CD4-positive, alpha-beta T cell treated with Interleukin-15 for 4 hours (primary cell): ENCODE measurements at regions not wholly inside any gene's neighbourhood (a gene's known extent, or its start where the extent isn't known, plus 50 kb on each side); places are given as distances from the start of the nearest gene placed in this dataset.

Experiments used
- DNase-seq: peaks from one replicate; pipeline ENCODE4 v3.0.0-alpha.2; 2020; ENCODE audit warnings: low spot score

DNA sequence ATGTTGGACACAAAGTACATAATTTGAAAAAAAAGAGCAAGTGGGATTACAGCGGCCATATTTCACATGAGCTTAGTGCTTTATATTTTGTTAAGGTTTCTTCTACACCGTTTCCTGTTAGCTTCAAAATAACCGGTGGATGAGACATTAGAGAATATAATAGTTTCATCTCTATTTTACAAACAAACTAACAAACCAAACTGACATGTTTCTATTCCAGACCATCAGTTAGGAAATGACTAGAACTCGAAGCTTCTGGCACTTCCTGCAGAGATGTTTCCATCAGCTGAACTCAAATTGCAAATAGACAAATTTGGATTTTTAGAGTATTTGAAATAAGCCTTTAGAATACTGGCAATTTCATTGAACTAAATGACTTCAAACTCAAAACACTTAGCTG, 86.5 kb downstream of the MTRR start:
- DNase-seq, result no peak

DNA sequence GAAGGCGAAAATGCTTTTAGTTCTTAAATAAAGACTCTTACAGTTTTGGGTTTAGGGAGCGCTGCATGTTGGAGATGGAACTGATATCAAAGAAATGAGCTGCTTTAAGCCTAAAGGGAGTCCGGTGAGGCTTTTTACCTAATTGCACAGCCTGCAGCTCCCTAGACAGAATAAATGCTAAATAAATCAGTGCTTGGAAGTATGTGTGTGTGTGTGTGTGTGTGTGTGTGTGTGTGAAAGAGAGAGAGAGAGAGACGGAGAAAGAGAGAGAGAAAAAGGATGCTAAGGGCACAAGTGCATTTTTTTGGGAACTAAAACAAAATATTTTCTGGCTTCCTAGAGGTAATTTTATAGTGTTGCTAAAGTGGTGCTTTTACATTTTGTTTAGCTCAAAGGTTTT, 88.4 kb downstream of the MTRR start:
- DNase-seq, result no peak

DNA sequence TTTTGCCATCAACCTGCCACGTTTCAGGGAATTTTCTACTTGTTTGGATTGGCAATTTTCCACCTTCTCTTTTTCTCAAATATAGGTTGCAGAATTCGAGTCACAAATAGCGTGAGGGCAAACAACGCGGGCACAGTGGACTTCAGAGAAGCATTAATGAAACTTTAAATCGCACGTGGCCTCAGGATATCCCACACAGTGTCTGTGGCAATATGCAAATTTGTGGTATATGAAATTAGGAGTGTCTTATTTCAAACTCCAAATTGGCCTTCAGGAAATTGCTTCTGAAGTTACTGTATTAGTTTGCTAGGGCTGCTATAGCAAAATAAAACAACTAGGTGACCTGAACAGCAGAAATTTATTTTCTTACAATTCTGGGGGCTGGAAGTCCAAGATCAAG, 91.2 kb downstream of the MTRR start:
- no peak for DNase-seq

DNA sequence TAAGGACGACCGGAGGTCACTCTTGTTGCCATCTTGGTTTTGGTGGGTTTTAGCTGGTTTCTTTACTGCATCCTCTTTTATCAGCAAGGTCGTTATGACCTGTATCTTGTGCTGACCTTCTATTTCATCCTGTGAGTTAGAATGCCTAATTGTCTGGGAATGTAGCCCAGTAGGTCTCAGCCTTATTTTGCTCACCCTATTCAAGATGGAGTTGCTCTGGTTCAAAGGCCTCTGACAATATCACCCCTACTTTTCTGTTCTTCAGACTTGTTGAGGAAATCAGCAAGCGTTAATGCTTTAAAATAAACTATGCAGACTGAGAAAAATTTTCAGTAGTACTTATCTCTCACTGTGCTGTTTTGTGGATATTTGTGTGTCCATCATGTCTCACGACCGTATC, 92.6 kb downstream of the MTRR start:
- DNase-seq, result no peak

DNA sequence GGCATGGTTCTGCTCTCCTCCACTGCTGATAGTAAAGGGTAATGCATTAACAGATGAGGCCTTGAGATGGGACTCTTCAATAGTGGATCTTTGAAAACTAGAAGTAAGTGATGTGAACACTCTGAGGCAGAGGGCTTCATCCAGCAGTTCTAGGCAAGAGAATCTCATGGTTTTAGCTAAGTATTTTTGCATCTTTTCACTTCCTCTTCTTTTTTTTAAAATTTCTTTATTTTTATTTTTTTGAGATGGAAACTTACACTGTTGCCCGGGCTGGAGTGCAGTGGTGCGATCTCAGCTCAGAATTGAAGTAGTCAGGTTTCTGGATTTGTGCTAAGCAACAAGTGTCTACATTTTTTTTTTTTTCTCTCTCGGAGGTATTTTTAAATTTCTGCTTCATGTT, 101.9 kb downstream of the MTRR start:
- DNase-seq, result no peak

DNA sequence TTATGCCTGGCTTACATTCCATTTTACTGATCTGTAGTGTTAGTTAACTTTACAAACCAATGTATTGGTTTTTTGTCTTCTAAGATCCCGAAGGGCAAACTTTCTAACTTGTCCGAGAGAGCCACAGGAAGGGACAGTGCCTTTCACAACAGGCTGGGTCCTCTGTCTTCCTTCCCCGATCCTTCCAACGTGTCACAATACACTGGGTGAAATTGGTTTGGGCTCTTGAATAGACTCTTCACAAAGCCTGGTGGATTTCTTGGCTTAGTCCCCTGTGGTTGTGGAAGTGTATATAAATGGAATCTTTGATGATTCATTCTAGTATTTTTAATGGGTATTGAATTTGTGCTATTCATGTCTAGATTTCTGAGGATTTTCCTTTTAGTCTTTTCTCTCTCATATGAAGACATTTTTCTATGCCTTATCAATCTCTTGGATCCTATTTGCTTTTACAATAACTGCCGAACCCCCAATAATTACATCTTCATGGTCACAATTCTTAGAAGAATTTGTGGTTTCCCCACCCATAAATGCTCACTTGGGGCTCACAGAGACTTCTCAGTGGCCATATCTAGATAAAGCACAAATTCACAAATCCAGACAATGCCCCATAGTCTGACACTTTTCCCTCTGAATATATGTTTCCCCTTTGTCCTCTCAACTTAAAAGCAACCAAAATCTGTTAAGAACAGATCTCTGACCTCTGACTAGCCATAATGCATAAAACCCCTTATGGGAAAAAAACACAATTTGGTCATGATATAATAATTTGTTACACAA, 107.7 kb downstream of the MTRR start:
- no peak for DNase-seq

DNA sequence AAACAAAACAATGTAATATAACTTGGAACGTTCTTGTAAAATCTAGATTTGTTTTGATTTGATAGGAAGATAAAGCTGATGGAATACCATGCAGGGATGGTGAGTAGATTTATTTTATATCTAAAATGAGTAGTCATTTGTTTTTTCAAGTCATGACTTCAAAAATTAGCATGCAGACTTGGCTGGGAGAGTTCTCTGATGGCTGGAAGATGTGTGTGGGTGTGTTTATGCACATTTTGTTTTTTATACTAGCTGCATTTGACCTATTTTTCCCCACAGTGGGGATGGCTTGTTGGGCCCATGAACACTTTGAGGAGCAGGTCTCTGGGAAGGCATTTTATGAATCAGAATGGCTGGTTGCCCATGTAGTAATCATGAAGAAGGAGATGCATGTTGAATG, 109.2 kb downstream of the MTRR start:
- DNase-seq, result no peak

DNA sequence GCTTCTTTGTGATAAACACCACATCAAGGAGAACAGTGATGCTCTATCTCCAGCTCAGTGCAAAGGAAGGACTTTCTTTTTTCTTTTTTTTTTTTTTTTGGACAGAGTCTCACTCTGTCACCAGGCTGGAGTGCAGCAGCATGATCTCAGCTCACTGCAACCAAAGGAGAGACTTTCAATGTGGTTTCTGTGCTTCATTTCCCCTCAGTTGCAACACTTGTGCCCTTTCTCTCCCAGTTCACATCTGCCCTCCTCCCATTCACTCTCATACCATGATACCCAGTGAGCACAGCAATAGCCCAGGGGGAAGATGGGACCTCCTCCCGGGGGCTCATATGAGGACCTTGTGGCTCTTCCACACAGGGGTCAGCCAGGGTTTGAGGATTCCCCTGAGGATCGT, 110.0 kb downstream of the MTRR start:
- no peak for DNase-seq

DNA sequence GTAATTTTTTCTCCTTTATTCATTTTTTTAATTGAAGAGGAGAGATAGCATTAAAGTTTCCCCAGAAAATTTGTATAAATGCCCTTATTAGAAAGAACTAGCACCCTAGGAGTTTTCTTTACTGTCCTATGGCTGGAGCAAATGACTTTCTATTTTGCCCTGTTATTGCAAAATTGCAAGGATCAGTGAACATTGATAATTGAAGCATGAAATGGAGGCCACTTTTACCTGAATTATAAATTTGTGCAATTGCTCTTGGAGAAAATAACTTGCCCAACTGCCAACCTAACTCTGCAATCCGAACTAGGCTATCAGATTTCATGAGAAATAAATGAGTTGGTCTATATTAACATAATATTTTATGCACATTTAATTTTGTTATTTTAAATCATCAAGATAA, 111.9 kb downstream of the MTRR start:
- DNase-seq, result no peak

DNA sequence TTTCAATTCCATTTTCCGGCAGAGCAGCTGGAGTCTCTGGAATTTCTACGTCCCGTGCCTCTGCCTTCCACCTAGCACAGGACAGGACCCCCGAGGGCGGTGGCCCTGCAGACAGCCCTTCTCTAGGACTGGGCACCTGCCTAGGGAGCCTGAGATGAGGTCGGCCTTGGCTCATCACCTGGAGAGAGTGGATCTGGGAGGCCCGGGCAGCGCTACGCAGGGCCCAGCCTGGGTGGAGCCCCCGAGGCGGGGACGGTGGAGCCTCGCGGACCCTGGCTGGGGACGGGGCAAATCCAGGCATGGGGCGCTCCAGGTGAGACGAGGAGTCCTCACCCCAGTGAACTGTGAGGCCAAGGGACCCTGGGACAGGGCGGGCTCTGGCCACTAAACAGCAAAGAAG, 114.5 kb downstream of the MTRR start:
- no peak for DNase-seq

DNA sequence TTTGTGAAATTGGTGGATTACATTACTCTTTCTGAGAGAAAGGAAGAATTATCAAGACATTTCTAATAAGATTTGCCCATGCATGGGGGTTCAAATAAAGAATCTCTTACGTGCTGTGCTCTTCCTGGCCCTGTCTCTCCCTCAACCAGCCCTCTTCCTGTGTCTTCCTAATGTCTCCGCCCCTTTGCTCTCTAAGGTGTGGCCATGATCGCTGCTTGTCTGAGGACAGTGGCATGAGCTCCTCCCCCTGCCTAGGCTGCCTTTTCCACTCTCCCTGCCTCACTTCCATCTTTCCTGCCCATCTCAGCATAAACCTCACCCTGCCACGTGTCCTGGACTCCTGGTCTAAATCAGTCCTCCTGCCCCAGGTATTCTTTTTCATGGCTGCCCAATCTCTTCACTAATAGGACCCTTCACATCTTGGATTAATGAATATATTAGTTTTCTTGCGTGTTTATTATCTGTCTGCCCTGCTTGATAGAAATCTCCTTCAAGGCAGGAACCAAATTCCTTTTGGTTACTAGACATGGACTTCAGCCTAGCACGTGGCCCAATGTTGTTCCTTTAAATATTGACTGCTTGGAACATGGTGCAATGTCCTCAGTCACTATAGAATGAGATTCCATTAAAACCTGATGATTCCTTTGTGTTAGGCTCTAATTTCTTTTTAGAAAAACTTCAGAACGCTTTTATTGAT, 122.3 kb downstream of the MTRR start:
- DNase-seq, result no peak

DNA sequence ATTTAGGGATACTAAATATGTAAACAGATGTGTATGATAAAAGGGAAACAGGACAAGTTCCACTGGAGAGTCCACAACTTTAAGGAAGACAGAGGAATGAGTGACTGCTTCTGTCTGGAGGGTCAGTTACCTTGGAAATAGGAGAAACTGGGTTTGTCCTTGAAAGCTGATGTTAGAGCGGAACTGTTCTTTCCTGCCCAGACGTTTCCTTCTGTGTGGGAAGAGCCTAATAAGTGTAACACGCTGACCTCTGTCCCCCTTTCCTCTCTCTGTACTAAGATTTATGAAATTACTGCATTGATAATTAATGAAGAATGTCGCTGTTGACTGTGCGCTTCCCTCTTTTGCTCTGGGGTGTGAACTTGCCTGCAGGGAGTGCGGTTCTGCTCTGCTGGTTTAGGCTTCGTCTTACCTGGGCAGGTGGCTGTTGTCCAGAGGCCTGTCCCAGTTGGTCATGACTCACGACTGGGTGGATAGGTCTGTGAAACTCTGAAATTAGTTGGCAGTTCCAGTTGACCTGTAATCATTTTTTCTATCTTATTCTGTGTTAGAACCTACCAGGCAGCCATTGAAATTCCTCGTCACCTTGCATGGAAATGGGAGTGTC, 126.8 kb downstream of the MTRR start:
- DNase-seq, result no peak

DNA sequence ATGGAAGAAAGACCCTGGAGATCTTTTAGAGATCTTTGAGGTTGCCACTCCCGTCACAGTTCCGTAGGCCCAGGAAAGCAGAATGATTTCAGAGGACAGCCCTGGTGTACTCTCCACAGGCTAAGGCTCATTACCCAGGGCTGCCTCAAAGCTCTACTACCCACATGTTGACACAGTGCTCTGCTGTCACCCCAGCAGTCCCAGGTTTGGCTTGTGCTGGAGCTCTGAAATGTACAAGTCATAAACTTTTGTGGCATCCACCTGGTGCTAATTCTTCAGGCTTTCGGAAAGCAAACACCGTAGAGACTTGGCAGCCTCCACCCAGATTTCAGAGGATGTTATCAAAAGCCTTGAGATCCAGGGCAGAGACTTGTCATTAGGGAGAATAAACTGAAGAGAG, 136.5 kb downstream of the MTRR start:
- DNase-seq, result no peak

DNA sequence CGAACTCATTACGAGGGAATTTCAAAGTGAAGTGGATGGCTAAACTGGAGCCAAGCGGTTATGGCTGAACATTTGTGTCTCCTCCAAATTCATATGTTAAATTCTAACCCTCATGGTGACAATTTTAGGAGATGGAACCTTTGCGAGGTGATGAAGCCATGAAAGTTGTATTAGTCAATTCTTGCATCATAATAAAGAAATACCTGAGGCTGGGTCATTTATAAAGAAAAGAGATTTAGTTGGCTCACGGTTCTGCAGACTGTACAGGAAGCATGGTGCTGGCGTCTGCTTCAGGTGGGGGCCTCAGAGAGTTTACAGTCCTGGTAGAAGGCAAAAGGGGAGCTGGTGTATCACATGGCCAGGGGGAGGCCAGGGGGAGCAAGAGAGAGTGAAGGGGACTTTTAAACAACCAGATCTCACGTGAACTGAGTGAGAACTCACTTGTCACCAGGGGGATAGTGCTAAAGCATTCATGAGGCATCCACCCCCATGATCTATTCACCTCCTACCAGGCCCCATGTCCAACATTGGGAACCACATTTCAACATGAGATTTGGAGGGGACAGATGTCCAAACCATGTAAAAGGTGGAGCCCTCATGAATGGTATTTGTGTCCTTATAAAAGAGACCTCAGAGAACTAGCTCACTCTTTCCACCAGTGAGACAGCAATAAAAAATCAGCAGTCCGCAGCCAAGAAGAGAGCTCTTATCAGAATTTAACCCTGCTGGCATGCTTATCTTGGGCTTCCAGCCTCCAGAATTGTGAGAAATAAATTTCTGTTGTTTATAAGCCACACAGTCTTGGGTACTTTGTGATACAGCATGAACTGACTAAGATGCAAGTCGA, 143.4 kb downstream of the MTRR start:
- DNase-seq, result no peak

DNA sequence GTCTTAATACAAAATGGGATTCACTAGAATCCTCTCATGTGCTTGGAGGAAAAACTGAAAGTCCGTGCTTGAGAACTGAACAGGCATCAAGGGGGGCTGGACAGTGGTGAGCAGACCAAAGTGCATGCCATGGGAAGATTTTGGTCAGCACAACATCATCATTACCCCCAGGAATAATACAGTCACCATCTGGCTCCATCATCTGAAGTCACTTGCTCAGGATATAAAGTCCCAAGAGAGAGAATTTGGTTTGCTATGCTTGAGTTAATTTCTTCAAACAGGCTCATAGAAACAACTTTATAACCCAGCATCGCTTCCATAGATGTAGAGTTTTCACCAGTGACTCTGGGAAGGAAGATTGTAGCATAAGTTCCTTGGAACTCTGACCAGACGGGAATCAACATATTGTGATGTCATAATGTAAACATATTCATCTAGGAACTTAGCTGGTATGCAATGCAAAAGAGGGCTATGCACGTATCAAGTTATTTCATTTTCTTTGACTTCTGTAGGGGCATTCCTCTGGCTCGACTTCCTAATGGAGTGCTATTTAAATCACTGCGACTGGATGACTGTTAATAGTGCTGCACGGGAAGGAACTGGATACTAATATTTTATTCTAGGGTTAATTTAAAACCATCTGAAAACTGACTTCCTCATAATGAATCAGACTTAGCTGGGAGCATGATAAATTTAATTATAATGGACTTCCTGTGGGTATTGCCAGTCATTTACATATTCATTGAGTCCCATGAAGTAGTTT, 145.2 kb downstream of the MTRR start:
- no peak for DNase-seq

DNA sequence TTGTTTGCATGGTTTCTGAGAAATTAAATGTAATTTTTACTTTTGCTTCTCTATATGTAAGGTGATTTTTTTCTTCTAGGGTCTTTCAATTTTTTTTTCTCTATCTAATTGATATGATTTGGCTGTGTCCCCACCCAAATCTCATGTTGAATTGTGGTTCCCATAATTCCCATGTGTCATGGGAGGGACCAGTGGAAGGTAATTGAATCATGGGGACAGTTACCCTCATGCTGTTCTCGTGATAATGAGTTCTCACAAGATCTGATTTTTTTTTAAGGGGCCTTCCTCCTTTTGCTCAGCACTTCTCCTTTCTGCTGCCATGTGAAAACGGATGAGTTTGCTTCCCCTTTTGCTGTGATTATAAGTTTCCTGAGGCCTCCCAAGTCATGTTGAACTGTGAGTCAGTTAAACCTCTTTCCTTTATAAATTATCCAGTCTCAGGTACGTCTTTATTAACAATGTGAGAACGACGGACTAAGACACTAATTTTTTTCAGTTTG, 150.8 kb downstream of the MTRR start:
- DNase-seq, result no peak

DNA sequence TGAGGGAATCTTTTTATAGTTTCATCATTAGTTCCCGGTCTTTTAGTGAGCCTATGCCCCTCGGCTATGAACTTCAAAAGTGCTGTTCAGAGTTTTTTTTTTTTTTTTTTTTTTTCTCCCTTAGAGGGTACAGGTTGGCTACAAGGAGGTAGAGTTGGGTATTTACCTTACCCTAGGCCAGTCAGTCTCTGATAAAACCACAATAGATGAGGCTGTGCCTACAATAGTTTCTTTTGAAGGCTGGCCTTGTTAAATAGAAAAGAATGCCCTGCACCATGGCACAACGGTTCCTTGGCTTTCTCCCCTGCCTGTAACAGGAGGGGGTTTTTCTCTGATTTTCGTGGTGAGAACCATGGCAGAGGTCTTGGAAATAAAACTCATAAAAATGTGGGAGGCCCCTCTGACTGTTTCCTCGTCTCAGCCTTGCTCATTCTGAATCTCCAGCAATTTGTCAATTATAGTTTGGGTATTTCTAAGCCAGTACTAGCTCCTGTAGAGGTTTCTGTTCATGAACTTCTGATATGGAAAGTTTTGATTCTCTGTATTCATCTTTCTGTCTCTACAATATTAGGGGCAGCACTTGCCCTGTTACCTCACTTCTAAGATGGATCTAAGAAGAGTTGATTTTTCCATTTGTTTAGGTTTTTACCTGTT, 152.0 kb downstream of the MTRR start:
- DNase-seq, result no peak

DNA sequence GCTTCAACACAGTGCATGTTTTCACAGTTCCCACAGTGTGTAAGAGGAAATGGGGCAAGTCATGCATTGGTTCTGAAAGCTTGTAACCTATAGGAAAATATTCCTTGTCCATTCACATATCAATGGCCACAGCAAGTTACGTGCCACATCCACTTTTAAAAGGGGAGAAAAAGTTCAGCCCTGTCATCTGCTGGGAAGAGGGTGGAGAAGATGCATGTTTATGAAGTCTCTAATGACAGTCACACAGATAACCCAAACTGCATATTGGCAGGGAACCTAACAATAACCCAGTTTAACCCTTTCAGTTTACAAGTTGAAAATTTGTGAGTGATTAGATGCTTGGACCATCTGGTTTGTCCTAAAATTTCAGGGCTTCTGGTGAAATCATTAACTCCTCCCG, 159.3 kb downstream of the MTRR start:
- no peak for DNase-seq

DNA sequence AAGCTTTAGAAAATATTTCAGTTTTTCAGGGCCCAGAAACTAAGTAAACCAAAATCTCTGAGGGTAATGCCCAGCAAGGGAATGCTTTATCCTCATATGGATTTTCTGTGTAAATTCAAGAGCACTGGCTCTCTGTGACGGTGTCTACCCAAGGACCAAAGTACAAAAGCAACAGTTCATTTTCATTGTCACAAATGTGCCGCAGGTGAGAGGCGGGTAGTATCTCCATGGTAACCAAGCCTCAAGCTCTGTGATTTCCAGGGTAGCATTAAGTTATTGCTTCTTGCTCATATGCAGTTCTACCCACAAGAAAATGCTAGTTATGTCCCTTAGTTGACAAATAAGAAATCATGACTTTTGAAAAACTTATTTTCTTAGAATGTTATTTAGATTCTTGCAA, 164.3 kb downstream of the MTRR start:
- no peak for DNase-seq

DNA sequence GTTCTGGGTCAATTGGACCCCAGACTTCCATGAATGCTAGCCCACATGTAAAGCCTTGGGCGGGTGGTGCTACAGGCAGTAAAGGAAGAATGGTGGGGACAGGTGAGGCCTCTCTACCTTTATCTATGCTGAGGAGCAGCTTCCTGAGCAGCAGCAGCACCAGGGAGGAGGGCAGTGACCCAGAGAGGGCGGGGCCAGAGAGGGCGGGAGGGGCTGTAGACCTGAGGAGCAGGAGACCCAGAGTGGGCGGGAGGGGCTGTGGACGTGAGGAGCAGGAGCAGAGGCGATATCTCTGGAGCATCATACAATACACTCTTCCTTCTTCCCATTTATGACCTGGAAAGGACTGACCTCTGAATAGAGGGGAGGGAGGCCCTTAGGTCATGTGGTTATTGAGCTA, 165.9 kb downstream of the MTRR start:
- DNase-seq, result no peak

DNA sequence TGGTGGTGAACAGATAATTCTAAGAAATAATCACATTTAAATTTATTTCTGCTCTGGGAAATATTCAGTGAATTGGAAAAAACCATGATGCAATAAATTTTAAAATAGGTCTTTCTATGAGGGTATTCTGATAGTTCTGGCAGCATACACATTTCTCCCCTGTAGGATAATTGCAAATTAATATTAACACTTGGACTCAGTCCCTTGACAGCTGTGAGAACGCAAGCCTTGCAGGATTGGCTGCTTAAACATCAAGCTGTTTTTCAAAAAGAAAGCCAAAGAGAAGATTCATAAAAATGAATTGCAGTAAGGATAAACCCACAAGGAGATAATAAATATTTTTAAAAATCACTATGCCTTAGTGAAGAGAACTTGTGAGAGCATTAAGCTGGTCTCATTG, 180.0 kb downstream of the MTRR start:
- DNase-seq, result no peak
